SK-N-SH treated with all-trans-retinoic acid at 6 μM for 48 hours (cell line): ENCODE measurements at regions not wholly inside any gene's neighbourhood (a gene's known extent, or its start where the extent isn't known, plus 50 kb on each side); places are given as distances from the start of the nearest gene placed in this dataset.

Experiments used
- ATAC-seq: fragments of 200-7000 bp; cut with Tn5 transposase; 3 replicates; pipeline ENCODE4 v1.9.1; 2020; ENCODE audit warnings: mild to moderate bottlenecking, moderate library complexity
- ARNTL ChIP-seq: fragments of 450-650 bp; formaldehyde crosslinking; IDR thresholded peaks from 2 replicates; pipeline ENCODE4 v1.5.0; 2020; ENCODE audit warnings: low read depth, mild to moderate bottlenecking, moderate library complexity, borderline replicate concordance
- BACH2 ChIP-seq: fragments of 250-450 bp; sonication (Bioruptor Pico); IDR thresholded peaks from 2 replicates; pipeline ENCODE4 v1.9.0; 2021; ENCODE audit warnings: mild to moderate bottlenecking, borderline replicate concordance
- CSDC2 ChIP-seq: fragments of 250-450 bp; sonication (Bioruptor Pico); IDR thresholded peaks from 2 replicates; pipeline ENCODE4 v1.5.0; 2020; ENCODE audit warnings: mild to moderate bottlenecking, moderate library complexity
- ESRRG ChIP-seq: fragments of 250-450 bp; sonication (Bioruptor Pico); IDR thresholded peaks from 2 replicates; pipeline ENCODE4 v1.6.1; 2021; ENCODE audit warnings: mild to moderate bottlenecking
- ISL1 ChIP-seq: fragments of 250-450 bp; sonication (Bioruptor Pico); IDR thresholded peaks from 2 replicates; pipeline ENCODE4 v2.1.2; 2022; ENCODE audit warnings: mild to moderate bottlenecking, moderate library complexity
- OSR1 ChIP-seq: fragments of 250-450 bp; sonication (Bioruptor Pico); IDR thresholded peaks from 2 replicates; pipeline ENCODE4 v1.8.0; 2022; ENCODE audit warnings: moderate library complexity, mild to moderate bottlenecking, inconsistent platforms
- PPARA ChIP-seq: fragments of 250-450 bp; sonication (Bioruptor Pico); IDR thresholded peaks from 2 replicates; pipeline ENCODE4 v1.5.0; 2020; ENCODE audit warnings: mild to moderate bottlenecking, borderline replicate concordance
- SNAI2 ChIP-seq: fragments of 250-450 bp; sonication (Bioruptor Pico); IDR thresholded peaks from 2 replicates; pipeline ENCODE4 v1.5.0; 2020; ENCODE audit warnings: mild to moderate bottlenecking, moderate library complexity
- TCF4 ChIP-seq: fragments of 250-450 bp; sonication (Bioruptor Pico); IDR thresholded peaks from 2 replicates; pipeline ENCODE4 v1.8.0; 2021; ENCODE audit warnings: mild to moderate bottlenecking, moderate library complexity, borderline replicate concordance
- TOX ChIP-seq: fragments of 250-450 bp; sonication (Bioruptor Pico); IDR thresholded peaks from 2 replicates; pipeline ENCODE4 v1.8.0; 2021; ENCODE audit warnings: mild to moderate bottlenecking, moderate library complexity, borderline replicate concordance
- ZC3H10 ChIP-seq: fragments of 250-450 bp; sonication (Bioruptor Pico); IDR thresholded peaks from 2 replicates; pipeline ENCODE4 v1.5.1; 2021; ENCODE audit warnings: mild to moderate bottlenecking, moderate library complexity
- ZFP30 ChIP-seq: fragments of 450-650 bp; formaldehyde crosslinking; IDR thresholded peaks from 2 replicates; pipeline ENCODE4 v1.5.0; 2022; ENCODE audit warnings: mild to moderate bottlenecking, moderate library complexity
- ZNF565 ChIP-seq: fragments of 450-650 bp; formaldehyde crosslinking; conservative IDR thresholded peaks from 2 replicates; pipeline ENCODE4 v1.5.0; 2020; ENCODE audit warnings: low read depth, mild to moderate bottlenecking, moderate library complexity
- ZNF70 ChIP-seq: fragments of 450-650 bp; formaldehyde crosslinking; IDR thresholded peaks from 2 replicates; pipeline ENCODE4 v1.5.0; 2020; ENCODE audit warnings: mild to moderate bottlenecking, moderate library complexity
- ZNF8 ChIP-seq: fragments of 450-650 bp; formaldehyde crosslinking; IDR thresholded peaks from 2 replicates; pipeline ENCODE4 v1.5.0; 2020; ENCODE audit warnings: mild to moderate bottlenecking, moderate library complexity
- TF ChIP-seq, protein P1 (sequence below): fragments of 250-450 bp; sonication (Bioruptor Pico); IDR thresholded peaks from 2 replicates; pipeline ENCODE4 v1.8.0; 2020; ENCODE audit warnings: mild to moderate bottlenecking, moderate library complexity, borderline replicate concordance
- TF ChIP-seq, protein P2 (sequence below): fragments of 250-450 bp; sonication (Bioruptor Pico); IDR thresholded peaks from 2 replicates; pipeline ENCODE4 v1.5.1; 2021; ENCODE audit warnings: mild to moderate bottlenecking, moderate library complexity
- TF ChIP-seq, protein P3 (sequence below): fragments of 250-450 bp; sonication (Bioruptor Pico); IDR thresholded peaks from 2 replicates; pipeline ENCODE4 v1.8.0; 2021; ENCODE audit warnings: low read depth, mild to moderate bottlenecking, moderate library complexity, borderline replicate concordance
- TF ChIP-seq, protein P4 (sequence below): fragments of 250-450 bp; sonication (Bioruptor Pico); IDR thresholded peaks from 2 replicates; pipeline ENCODE4 v1.5.1; 2020; ENCODE audit warnings: low read depth, mild to moderate bottlenecking, moderate library complexity
- TF ChIP-seq, protein P5 (sequence below): fragments of 250-450 bp; sonication (Bioruptor Pico); IDR thresholded peaks from 2 replicates; pipeline ENCODE4 v1.5.0; 2020; ENCODE audit warnings: mild to moderate bottlenecking, moderate library complexity

DNA sequence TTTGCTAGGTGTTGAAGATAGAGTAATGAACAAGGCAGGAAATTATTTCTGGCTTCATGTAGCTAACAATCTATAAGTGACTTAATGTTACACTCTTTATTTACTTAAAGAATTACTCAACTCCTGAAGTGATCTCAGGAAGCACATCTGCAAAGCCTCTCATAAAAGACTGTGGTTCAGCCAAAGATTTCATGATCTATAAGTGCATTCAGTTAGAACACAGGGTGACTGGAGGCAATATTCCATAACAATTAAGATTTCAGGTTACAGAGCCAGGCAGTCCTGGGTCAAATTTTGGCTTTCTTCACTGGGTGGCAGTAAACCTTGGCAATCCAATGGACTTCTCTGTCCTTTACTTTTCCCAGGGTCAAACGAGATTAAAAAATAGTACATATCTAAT, 204.0 kb downstream of the TPBG start:
- ATAC-seq, result no peak
- TF ChIP-seq OSR1 (no peak), ESRRG (CRISPR knock-in tag) (no peak), ZC3H10 (no peak)

DNA sequence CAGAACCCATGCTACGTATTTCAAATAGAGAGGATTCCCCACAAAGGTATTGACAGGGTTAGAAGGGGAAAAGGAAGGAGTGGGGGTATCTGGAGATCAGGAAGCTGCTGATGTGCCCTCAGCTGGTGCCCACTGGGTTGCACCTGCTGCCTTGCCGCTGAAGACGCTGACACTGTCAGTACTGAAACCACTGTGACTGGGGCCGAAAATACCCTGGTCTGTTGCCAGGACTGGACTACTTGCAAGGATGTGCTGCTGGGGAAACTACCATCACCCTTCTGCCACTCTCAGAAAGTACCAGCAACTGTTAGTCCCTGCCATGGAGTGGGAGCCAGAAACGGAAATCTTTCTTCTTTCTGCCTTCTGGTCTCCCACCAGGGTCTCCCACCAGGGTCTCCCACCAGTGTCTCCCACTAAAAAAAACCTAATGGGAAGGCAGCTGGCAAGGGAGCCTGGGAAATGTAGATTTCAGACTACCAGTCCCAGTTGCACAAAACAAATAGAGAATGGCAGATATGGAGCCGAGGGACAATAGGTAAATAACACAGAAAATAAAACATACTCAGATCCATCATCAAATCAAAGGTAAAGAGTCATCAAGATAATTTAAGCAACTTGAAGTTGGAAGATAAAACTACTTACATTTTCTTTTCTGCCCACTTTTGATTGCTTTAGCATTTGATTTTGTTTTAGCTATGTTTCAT, 204.8 kb downstream of the TPBG start:
- TF ChIP-seq PPARA, result no peak
- TF ChIP-seq ARNTL (CRISPR knock-in tag), result no peak
- TF ChIP-seq, protein P1, sequence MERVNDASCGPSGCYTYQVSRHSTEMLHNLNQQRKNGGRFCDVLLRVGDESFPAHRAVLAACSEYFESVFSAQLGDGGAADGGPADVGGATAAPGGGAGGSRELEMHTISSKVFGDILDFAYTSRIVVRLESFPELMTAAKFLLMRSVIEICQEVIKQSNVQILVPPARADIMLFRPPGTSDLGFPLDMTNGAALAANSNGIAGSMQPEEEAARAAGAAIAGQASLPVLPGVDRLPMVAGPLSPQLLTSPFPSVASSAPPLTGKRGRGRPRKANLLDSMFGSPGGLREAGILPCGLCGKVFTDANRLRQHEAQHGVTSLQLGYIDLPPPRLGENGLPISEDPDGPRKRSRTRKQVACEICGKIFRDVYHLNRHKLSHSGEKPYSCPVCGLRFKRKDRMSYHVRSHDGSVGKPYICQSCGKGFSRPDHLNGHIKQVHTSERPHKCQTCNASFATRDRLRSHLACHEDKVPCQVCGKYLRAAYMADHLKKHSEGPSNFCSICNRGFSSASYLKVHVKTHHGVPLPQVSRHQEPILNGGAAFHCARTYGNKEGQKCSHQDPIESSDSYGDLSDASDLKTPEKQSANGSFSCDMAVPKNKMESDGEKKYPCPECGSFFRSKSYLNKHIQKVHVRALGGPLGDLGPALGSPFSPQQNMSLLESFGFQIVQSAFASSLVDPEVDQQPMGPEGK (CRISPR knock-in tag), result no peak
- no peak for TF ChIP-seq CSDC2 (CRISPR knock-in tag)
- TF ChIP-seq SNAI2, result no peak
- ATAC-seq, result no peak

DNA sequence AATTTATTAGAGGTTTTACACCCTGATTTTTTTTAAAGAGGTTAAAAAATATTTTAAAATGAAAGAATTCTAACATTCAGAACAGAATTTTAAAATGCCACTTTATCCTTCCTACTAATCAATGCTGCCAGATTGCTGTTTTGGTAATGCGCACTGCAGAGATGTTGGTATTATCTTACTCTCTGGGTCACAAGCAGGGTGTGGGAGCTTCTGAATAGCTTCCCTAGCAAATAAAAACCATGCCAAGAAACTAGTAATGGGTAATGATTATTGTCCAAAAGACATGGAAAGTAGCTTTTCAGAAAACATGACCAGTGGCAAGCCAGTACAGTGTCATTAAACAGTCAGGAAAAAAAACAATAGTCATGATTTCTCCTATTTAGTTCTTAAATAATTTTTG, 205.4 kb downstream of the TPBG start:
- TF ChIP-seq, protein P2, sequence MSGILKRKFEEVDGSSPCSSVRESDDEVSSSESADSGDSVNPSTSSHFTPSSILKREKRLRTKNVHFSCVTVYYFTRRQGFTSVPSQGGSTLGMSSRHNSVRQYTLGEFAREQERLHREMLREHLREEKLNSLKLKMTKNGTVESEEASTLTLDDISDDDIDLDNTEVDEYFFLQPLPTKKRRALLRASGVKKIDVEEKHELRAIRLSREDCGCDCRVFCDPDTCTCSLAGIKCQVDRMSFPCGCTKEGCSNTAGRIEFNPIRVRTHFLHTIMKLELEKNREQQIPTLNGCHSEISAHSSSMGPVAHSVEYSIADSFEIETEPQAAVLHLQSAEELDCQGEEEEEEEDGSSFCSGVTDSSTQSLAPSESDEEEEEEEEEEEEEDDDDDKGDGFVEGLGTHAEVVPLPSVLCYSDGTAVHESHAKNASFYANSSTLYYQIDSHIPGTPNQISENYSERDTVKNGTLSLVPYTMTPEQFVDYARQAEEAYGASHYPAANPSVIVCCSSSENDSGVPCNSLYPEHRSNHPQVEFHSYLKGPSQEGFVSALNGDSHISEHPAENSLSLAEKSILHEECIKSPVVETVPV, result no peak
- TF ChIP-seq, protein P3, sequence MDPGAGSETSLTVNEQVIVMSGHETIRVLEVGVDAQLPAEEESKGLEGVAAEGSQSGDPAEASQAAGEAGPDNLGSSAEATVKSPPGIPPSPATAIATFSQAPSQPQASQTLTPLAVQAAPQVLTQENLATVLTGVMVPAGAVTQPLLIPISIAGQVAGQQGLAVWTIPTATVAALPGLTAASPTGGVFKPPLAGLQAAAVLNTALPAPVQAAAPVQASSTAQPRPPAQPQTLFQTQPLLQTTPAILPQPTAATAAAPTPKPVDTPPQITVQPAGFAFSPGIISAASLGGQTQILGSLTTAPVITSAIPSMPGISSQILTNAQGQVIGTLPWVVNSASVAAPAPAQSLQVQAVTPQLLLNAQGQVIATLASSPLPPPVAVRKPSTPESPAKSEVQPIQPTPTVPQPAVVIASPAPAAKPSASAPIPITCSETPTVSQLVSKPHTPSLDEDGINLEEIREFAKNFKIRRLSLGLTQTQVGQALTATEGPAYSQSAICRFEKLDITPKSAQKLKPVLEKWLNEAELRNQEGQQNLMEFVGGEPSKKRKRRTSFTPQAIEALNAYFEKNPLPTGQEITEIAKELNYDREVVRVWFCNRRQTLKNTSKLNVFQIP (CRISPR knock-in tag), result no peak
- no peak for TF ChIP-seq ARNTL (CRISPR knock-in tag)
- no peak for TF ChIP-seq TCF4 (CRISPR knock-in tag)
- TF ChIP-seq, protein P4, sequence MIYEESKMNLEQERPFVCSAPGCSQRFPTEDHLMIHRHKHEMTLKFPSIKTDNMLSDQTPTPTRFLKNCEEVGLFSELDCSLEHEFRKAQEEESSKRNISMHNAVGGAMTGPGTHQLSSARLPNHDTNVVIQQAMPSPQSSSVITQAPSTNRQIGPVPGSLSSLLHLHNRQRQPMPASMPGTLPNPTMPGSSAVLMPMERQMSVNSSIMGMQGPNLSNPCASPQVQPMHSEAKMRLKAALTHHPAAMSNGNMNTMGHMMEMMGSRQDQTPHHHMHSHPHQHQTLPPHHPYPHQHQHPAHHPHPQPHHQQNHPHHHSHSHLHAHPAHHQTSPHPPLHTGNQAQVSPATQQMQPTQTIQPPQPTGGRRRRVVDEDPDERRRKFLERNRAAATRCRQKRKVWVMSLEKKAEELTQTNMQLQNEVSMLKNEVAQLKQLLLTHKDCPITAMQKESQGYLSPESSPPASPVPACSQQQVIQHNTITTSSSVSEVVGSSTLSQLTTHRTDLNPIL, result no peak
- no peak for TF ChIP-seq TOX (CRISPR knock-in tag)
- no peak for TF ChIP-seq ZFP30
- TF ChIP-seq ZNF565 (CRISPR knock-in tag), result no peak
- no peak for TF ChIP-seq SNAI2
- TF ChIP-seq CSDC2 (CRISPR knock-in tag), result no peak
- TF ChIP-seq, protein P5, sequence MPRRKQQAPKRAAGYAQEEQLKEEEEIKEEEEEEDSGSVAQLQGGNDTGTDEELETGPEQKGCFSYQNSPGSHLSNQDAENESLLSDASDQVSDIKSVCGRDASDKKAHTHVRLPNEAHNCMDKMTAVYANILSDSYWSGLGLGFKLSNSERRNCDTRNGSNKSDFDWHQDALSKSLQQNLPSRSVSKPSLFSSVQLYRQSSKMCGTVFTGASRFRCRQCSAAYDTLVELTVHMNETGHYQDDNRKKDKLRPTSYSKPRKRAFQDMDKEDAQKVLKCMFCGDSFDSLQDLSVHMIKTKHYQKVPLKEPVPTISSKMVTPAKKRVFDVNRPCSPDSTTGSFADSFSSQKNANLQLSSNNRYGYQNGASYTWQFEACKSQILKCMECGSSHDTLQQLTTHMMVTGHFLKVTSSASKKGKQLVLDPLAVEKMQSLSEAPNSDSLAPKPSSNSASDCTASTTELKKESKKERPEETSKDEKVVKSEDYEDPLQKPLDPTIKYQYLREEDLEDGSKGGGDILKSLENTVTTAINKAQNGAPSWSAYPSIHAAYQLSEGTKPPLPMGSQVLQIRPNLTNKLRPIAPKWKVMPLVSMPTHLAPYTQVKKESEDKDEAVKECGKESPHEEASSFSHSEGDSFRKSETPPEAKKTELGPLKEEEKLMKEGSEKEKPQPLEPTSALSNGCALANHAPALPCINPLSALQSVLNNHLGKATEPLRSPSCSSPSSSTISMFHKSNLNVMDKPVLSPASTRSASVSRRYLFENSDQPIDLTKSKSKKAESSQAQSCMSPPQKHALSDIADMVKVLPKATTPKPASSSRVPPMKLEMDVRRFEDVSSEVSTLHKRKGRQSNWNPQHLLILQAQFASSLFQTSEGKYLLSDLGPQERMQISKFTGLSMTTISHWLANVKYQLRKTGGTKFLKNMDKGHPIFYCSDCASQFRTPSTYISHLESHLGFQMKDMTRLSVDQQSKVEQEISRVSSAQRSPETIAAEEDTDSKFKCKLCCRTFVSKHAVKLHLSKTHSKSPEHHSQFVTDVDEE (CRISPR knock-in tag), result no peak
- no peak for TF ChIP-seq PPARA
- TF ChIP-seq ISL1 (CRISPR knock-in tag), result no peak
- TF ChIP-seq ZC3H10, result no peak
- TF ChIP-seq ZNF70 (CRISPR knock-in tag), result no peak
- no peak for TF ChIP-seq BACH2 (CRISPR knock-in tag)
- no peak for TF ChIP-seq OSR1
- TF ChIP-seq, all 23 proteins: peak for 0

DNA sequence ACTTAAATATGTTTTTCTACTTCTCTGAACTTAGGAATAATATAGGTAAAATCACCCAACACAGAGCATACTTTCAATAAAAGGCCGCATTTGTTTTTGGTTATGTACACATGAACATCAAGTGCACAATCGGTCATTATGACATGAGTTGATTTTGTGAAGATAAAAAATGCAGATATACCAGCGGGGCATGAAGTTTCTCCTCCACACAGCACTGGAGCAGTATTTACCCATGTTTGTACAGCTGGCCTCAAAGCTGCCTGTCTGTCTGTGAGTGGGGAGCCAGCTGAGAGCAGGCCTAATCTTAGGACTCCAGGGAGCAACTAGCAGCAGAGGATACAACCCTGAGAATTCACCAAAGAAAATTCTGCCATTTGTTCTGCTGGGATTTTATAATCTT, 206.5 kb downstream of the TPBG start:
- ATAC-seq, result peak; percentile 81
- no peak for TF ChIP-seq ZNF70 (CRISPR knock-in tag)
- TF ChIP-seq, protein P5 (CRISPR knock-in tag), result peak; percentile 52; the same call in 1 of the 2 replicates
- peak; percentile 96 for TF ChIP-seq SNAI2
- TF ChIP-seq TCF4 (CRISPR knock-in tag), result peak; percentile 86
- no peak for TF ChIP-seq PPARA
- peak; percentile 21; the same call in 1 of the 2 replicates for TF ChIP-seq ZNF8 (CRISPR knock-in tag)

More for the DNA sequence above, 205.4 kb downstream of the TPBG start:
- no peak for ATAC-seq
